ENCODE measurements at regions not wholly inside any gene's neighbourhood (a gene's known extent, or its start where the extent isn't known, plus 50 kb on each side); places are given as distances from the start of the nearest gene placed in this dataset.

DNA sequence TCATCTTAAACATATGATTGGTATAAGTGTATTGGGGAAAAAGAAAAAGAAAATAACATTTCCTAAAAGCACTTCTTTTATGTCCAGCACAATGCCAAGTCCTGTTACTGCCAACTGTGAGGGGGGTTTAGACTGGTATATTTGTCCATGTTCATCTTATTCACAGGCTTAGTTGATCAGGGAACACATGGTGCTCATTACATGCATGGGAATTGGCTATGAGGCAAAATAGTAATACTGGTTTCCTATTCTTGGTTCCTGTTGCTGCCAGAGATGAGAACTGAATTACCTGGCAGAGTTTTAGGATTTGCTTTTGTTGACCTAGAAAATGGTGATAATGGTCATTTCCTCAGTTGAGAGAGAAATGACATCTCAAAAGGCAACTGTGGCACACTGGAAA lies 398.8 kb downstream of the DUSP10 start:
- no peak for DNase-seq (ENCODE audit: low read depth in 2 of 3, low spot score in 1 of 3)

DNA sequence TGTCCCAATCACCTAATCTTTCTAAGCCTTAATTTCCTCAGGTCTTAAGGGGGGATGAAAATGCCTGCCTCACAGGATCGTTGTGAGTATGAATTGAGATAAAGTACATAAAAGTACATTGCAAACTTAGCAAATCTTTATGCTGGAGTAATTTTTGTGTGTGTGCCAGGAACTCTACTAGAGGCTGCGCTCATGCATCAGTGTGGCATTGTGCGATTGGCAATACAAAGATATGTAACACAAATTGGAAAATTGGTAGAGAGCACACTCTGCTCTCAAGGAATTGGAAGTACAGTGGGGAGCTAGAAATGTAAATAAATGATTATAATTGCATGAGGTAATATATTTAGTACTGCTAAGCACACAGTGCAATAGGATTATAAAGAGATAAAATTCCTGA lies 398.3 kb downstream of the DUSP10 start:
- DNase-seq (ENCODE audit: low read depth in 2 of 3, low spot score in 1 of 3) = no peak

- DNase-seq (ENCODE audit: low read depth in 2 of 3, low spot score in 1 of 3) = no peak
Measured at GRCh38 chr1:221344693-221345092, 397.2 kb downstream of the DUSP10 start.

- no peak for DNase-seq (ENCODE audit: low read depth in 2 of 3, low spot score in 1 of 3)
Measured at GRCh38 chr1:221347706-221348105, 394.2 kb downstream of the DUSP10 start.

GRCh38 chr1:221350091-221350490 lies 391.8 kb downstream of the DUSP10 start:
- no peak for DNase-seq (ENCODE audit: low read depth in 2 of 3, low spot score in 1 of 3)

DNA sequence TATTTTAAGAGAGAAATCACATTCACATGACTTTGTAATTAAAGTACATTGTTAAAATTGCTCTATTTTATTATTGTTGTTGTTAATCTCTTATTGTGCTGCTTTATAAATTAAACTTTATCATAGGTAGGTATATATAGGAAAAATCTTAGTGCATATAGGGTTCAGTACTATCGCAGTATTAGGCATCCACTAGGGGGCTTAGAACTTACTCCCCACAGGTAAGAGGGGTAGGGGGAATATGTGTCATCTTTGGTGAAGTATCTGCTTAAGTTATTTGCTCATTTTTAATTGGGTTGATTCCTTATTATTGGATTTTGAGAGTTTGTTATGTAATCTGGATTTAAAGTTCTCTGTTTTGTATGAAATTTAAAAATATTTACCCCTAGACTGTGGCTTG lies 385.2 kb downstream of the DUSP10 start:
- no peak for DNase-seq (ENCODE audit: low read depth in 2 of 3, low spot score in 1 of 3)

DNA sequence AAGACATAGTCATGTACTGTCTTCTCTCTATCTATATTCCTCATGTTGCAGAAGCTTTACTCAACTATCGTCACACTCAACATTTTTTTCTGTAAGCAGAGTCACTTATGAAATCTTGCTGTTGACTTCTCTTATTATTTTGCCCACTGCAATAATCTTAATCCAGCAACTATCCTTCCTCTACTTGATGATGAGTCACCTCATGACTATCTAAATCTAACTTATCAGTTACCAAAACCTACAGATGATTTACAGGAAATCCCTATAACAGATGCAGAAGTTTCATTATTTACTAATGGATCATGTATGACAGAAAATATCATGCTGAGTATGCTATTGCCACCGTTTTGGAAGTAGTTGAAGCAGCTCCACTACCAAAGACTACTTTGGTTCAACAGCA lies 378.9 kb downstream of the DUSP10 start:
- no peak for DNase-seq (ENCODE audit: low read depth in 2 of 3, low spot score in 1 of 3)

DNA sequence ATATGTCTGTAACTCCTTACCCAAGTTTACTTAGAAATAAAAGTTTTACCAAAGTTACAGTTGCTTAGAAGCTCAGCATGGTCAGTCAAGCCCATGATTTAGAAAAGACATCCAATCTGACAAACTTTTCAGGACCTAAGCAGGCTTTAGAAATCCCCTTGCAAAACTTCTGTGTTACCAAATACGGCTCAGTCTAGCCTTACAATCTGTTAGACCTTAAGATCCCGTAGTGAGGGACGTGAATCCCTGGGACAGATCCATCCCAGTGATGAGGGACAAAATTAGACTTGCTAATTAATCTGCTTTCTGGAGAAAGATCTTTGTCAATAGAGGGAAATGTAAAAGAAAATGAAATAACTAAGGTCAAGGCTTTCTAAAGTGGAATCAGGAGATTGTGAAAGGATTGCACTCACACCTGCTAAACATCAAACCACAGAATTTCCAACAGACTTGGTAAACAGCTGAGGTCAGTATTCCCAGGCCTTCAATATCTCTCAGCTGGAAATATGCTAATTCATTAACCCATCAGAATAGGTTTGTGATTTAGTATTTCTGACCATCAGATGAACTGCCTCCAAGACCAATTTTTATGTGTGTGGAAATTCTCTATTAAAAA lies 375.3 kb downstream of the DUSP10 start:
- no peak for DNase-seq (ENCODE audit: low read depth in 2 of 3, low spot score in 1 of 3)

DNA sequence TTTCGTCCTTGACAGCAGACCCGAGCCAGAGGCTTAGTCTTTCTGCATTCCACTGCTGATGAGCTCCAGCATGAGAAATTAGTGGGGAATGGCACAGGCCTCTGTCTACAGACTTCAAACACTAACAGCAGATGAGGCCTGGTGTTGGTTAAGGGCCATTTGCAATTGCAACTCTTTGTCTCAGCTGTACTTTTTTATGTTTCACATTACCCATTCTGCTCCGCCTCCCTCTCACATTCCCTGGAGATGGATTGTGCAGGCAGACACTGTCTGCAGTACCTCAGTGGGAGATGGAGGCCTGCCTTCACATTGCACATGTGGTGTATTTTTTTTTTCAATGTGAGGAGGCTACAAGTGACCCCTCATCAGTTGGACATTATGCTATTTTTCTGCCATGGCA lies 370.2 kb downstream of the DUSP10 start:
- no peak for DNase-seq (ENCODE audit: low read depth in 2 of 3, low spot score in 1 of 3)

- DNase-seq (ENCODE audit: low read depth in 2 of 3, low spot score in 1 of 3) = no peak
Measured at GRCh38 chr1:221373795-221374194, 368.1 kb downstream of the DUSP10 start.

GRCh38 chr1:221376286-221376685 lies 365.6 kb downstream of the DUSP10 start:
- no peak for DNase-seq (ENCODE audit: low read depth in 2 of 3, low spot score in 1 of 3)

GRCh38 chr1:221381910-221382623 lies 359.8 kb downstream of the DUSP10 start:
- no peak for DNase-seq (ENCODE audit: low read depth in 2 of 3, low spot score in 1 of 3)

DNA sequence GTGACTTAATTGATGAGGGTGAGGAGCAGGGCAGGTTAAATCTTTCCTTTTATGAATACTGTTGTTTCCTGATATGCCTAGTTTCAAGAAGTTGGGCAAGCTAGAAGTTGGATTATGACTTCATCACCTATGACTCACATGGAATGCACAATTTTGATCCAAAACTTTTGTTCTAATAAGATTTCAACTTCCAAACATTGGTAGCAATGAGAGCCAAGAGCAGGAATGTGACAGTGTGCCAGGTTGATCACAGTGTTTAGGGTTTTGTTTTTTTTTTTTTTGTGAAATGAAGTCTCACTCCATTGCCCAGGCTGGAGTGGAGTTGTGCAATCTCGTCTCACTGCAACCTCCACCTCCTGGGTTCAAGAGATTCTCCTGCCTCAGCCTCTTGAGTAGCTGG lies 349.4 kb downstream of the DUSP10 start:
- DNase-seq (ENCODE audit: low read depth in 2 of 3, low spot score in 1 of 3) = no peak

GRCh38 chr1:221394011-221394544 lies 347.8 kb downstream of the DUSP10 start:
- DNase-seq (ENCODE audit: low read depth in 2 of 3, low spot score in 1 of 3) = no peak

DNA sequence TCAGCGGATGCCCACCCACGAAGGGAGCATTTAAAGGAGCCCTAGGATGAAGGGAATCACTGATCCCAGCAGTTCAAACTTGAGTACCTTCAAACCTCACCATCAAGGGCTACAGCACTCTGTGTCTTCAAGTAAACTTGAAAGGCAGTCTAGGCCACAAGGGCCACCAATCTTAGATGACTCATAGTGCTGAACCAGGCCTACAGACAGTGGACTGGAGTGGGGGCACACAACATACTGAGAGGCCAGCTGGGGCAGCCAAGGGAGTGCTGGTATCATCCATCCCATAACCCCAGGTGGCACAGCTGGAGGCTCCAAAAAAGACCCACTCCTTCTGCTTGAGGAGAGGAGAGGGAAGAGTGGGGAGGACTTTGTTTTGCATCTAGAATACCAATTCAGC lies 345.4 kb downstream of the DUSP10 start:
- no peak for DNase-seq (ENCODE audit: low read depth in 2 of 3, low spot score in 1 of 3)

DNA sequence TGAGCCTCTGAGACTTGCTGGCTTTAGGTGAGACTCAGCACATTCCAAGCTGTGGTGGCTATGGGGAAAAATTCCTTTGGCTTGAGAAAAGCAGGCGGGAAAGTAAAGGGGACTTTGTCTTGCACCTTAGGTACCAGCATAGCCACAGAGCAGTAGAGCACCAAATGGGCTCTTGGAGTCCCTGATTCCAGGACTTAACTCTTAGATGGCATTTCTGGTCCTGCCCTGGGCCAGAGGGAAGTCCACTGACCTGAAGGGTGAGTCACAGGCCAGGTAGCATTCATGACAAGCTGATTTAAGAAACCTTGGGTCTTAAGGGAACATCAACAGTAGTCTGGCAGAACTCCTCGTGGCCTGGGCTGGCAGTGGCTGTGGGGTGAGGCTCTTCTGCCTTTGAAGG lies 344.7 kb downstream of the DUSP10 start:
- DNase-seq (ENCODE audit: low read depth in 2 of 3, low spot score in 1 of 3) = no peak

GRCh38 chr1:221397606-221398005 lies 344.3 kb downstream of the DUSP10 start:
- no peak for DNase-seq (ENCODE audit: low read depth in 2 of 3, low spot score in 1 of 3)

GRCh38 chr1:221405146-221405545 lies 336.7 kb downstream of the DUSP10 start:
- DNase-seq (ENCODE audit: low read depth in 2 of 3, low spot score in 1 of 3) = no peak

GRCh38 chr1:221408117-221408803 lies 333.6 kb downstream of the DUSP10 start:
- DNase-seq (ENCODE audit: low read depth in 2 of 3, low spot score in 1 of 3) = no peak

GRCh38 chr1:221411283-221411682 lies 330.6 kb downstream of the DUSP10 start:
- DNase-seq (ENCODE audit: low read depth in 2 of 3, low spot score in 1 of 3) = no peak

DNA sequence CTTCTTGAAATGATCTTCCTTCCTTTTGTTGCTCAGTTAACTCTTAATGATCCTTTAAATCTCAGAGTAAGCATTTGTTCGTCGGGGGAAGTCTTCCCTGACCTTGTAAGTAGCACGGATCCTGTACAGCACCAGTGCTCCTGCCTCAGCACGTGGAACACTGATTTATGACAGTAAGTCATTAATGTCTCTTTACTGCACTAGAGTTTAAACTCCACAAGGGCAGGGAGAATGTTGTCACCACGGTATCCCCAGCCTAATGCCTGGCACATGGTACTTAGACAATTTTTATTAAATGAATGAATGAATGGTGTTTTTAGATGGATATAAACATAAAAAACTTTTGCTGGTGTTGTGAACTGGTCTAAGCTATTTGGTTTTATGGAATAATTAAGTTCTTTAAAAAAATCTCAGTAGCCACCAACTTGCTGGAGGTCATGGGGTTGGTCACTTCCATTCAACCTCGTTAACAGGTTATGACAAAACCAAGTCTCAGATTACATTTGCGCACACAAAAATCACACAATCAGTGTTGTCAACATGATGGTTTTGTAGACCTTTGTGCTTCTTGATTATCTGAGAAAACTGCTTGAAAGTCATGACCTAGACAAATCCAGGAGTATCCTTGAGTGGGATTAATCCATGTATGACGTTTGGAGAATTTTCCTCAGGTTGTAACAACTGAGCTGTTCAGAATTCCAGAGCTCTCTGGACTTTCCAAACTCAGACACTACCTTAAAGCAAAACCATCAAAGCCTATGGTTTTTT lies 326.9 kb downstream of the DUSP10 start:
- DNase-seq (ENCODE audit: low read depth in 2 of 3, low spot score in 1 of 3) = no peak
